Liver (tissue), 3 donors: ENCODE measurements at regions not wholly inside any gene's neighbourhood (a gene's known extent, or its start where the extent isn't known, plus 50 kb on each side); places are given as distances from the start of the nearest gene placed in this dataset.

Experiments
- CTCF ChIP-seq: fragments of 150-350 bp; IDR thresholded peaks from 2 replicates; pipeline ENCODE4 v1.5.1; 2017; ENCODE audit warnings: improper control_type of control experiment, low read depth, low read length; ENCODE audit not compliant: missing input control
- EGR1 ChIP-seq, 2 donors: IDR thresholded peaks; 2 replicates each; pipeline ENCODE4 v1.6.1; 2016 to 2018; ENCODE audit warnings: antibody characterized with exemption in 2 of 2, low read depth in 2 of 2
- FOXA1 ChIP-seq: IDR thresholded peaks from 2 replicates; pipeline ENCODE4 v1.6.1; 2016; ENCODE audit warnings: antibody characterized with exemption
- JUND ChIP-seq, 2 donors: IDR thresholded peaks; 2 replicates each; pipeline ENCODE4 v1.6.1; 2016; ENCODE audit warnings: antibody characterized with exemption in 2 of 2
- RAD21 ChIP-seq, 2 donors: IDR thresholded peaks; 2 replicates each; pipeline ENCODE4 v1.6.1; 2016; ENCODE audit warnings: antibody characterized with exemption in 2 of 2, mild to moderate bottlenecking in 2 of 2
- REST ChIP-seq: IDR thresholded peaks from 2 replicates; pipeline ENCODE4 v1.6.1; 2016; ENCODE audit warnings: antibody characterized with exemption, mild to moderate bottlenecking
- TAF1 ChIP-seq: conservative IDR thresholded peaks from 2 replicates; pipeline ENCODE4 v1.6.1; 2016; ENCODE audit warnings: antibody characterized with exemption, mild to moderate bottlenecking
- YY1 ChIP-seq: IDR thresholded peaks from 2 replicates; pipeline ENCODE4 v1.6.1; 2016; ENCODE audit warnings: antibody characterized with exemption, mild to moderate bottlenecking
- donor health status: healthy.
- donor health status: healthy.

- TF ChIP-seq CTCF (no peak), TAF1 (no peak), FOXA1 (no peak), RAD21 (IDR thresholded peaks at IDR 0.05) (peak; percentile 63 to 67), REST (no peak), YY1 (no peak), JUND (IDR thresholded peaks at IDR 0.05) (no peak), EGR1 (IDR thresholded peaks at IDR 0.05; ENCODE audit: low read depth in 2 of 2) (no peak)
Measured at GRCh38 chr6:71190809-71191208, 97.8 kb upstream of the OGFRL1 start.
